Chondrocyte (in vitro differentiated cells): ENCODE measurements at regions not wholly inside any gene's neighbourhood (a gene's known extent, or its start where the extent isn't known, plus 50 kb on each side); places are given as distances from the start of the nearest gene placed in this dataset.

ENCODE experiments used
- DNase-seq: peaks from one replicate; pipeline ENCODE4 v3.0.0; 2021; ENCODE audit warnings: mixed read lengths, low spot score
- H3K27ac Mint-ChIP-seq: one replicate; pipeline ENCODE4 v1.8.0; 2021; ENCODE audit warnings: mild to moderate bottlenecking, moderate library complexity, mixed read lengths; ENCODE audit not compliant: unreplicated experiment
- H3K27me3 Mint-ChIP-seq: 2 replicates; pipeline ENCODE4 v1.8.0; 2021; ENCODE audit warnings: low read depth, mixed read lengths
- H3K36me3 Mint-ChIP-seq: 2 replicates; pipeline ENCODE4 v1.8.0; 2021; ENCODE audit warnings: low read depth, mixed read lengths
- H3K4me1 Mint-ChIP-seq: 2 replicates; pipeline ENCODE4 v1.8.0; 2021; ENCODE audit warnings: low read depth, mild to moderate bottlenecking, mixed read lengths
- H3K4me3 Mint-ChIP-seq: one replicate; pipeline ENCODE4 v1.8.0; 2021; ENCODE audit warnings: mild to moderate bottlenecking, moderate library complexity, mixed read lengths; ENCODE audit not compliant: unreplicated experiment
- H3K9me3 Mint-ChIP-seq: 2 replicates; pipeline ENCODE4 v1.8.0; 2021; ENCODE audit warnings: low read depth, mixed read lengths
- TF ChIP-seq, protein P1 (sequence below): fragments of 200-600 bp; sonication (generic); IDR thresholded peaks from 2 replicates; pipeline ENCODE4 v1.5.0; 2021; ENCODE audit warnings: antibody characterized with exemption, mild to moderate bottlenecking, moderate library complexity

DNA sequence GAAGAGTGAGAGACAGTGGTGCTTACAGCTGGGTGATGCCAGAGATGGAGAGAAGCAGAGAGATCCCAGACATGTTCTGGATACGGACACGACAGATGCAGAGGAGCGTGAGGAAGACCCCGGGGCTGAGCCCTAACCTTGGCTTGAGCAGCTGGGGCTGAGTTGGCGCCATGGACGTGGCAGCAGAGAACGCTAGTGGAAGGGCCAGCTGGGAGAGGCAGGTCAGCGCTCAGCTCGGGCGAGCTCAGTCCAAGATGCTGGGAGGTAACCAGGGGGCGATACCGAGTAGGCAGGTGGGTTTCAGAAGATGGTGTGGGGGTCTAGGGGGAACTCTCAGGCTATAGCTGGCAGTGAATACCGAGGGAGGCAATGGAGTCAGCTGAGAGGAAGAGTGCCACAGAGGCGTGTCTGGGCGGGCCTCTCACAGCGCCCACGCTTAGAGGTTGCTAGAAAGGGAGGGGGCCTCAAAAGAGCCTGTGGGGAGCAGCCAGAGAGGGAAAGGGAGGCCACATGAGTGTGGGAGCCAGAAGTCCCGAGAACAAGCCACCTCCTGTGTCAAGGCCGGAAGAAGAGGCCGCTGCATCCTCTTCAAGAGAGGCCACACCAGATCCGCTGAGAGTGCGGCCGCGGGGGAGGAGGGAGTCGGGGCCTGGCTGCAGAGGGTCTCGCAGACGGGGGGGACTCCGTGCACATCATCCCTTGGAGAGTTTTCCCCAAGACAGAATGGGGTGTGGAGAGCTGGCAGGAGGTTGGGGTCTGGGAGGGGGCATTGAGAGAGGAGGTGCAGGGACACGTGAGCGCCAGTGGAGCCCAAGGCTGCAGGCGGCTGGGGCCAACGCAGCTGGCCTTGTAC is 57.0 kb upstream of the DIO3 start:
- TF ChIP-seq, protein P1, sequence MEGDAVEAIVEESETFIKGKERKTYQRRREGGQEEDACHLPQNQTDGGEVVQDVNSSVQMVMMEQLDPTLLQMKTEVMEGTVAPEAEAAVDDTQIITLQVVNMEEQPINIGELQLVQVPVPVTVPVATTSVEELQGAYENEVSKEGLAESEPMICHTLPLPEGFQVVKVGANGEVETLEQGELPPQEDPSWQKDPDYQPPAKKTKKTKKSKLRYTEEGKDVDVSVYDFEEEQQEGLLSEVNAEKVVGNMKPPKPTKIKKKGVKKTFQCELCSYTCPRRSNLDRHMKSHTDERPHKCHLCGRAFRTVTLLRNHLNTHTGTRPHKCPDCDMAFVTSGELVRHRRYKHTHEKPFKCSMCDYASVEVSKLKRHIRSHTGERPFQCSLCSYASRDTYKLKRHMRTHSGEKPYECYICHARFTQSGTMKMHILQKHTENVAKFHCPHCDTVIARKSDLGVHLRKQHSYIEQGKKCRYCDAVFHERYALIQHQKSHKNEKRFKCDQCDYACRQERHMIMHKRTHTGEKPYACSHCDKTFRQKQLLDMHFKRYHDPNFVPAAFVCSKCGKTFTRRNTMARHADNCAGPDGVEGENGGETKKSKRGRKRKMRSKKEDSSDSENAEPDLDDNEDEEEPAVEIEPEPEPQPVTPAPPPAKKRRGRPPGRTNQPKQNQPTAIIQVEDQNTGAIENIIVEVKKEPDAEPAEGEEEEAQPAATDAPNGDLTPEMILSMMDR: no peak
- Mint-ChIP-seq H3K4me1 (no peaks in the 10 kb centered on the region), H3K36me3 (no peaks in the 10 kb centered on the region), H3K27me3 (peaks cover 35% of the 10 kb centered on the region), H3K9me3 (no peaks in the 10 kb centered on the region), H3K27ac (no peak overlapping the region), H3K4me3 (no peak overlapping the region)
- DNase-seq: peak; percentile 76

DNA sequence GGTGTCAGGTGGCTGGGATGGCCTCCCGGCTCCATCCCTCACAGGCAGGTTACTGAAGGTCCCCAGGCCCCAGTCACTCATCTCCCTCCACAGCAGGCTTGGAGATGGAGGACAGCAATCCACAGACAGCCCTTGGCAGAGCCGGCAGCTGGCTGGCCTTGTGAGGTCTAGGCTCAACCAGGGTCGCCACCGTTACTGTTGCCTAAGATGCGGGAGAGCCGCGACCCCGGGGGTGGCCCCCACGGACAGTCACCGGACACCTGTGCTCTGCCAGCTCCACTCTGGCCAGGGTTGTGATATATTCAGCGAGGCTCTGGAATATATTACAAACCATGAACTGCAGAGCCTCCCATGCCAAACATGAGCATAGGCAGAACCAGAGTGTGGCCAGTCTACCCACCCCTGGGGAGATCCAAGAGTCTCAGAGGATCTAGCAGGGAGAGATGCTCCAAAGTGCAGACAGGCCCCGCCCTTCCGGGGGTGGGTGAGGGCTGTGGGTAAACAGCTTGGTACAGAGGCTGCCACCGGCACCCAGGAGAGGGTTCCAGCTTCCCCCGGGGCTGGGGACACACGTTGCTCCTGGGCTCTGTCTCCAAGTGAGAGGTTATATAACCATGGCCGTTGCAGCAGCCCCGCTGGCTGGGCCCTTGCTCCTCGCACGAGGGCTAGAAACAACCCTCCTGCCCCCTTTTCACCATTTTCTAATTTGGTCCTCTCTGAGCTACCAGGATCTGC is 55.9 kb upstream of the DIO3 start:
- peak; percentile 81 for DNase-seq
- H3K27me3 Mint-ChIP-seq: peaks cover 35% of the 10 kb centered on the region
- H3K4me3 Mint-ChIP-seq: no peak overlapping the region
- TF ChIP-seq, protein P1: no peak
- no peaks in the 10 kb centered on the region for H3K4me1 Mint-ChIP-seq
- H3K27ac Mint-ChIP-seq: no peak overlapping the region
- no peaks in the 10 kb centered on the region for H3K36me3 Mint-ChIP-seq
- H3K9me3 Mint-ChIP-seq: no peaks in the 10 kb centered on the region

DNA sequence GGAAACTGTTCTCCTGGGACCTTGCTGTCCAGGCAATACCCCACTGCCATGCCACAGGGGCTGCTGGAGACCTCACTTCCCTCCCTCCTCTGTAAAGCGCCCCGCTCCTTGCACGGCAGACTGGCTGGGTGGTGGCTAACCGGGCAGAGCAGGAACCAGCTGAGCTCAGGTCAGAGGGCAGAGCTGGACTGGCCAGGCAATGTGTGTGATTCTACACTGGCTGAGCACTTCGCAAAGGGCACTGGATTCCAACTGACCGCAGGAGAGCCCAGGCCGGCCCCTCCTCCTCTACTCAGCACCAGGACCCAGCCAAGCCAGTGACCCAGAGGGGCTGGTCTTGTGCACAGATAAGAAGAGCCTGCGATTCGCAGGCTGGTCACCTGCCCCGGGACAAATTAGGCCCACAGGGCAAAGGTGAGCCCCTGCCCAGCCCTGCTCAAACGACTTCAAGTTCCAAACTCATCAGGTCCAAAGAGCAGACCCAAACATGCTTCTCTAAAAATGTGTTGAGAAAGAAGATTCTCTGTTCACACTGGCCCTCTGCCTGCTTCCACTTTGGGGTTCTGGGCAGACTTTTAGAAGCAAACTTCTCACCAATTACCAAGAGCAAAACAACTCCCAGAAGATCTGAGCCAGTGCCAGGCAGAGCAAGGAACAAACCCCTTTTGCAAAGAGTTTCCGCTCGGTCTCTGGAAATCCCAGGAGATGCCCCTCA is 54.9 kb upstream of the DIO3 start:
- DNase-seq: peak; percentile 64
- H3K4me1 Mint-ChIP-seq: no peaks in the 10 kb centered on the region
- H3K4me3 Mint-ChIP-seq: no peak overlapping the region
- H3K27ac Mint-ChIP-seq: no peak overlapping the region
- TF ChIP-seq, protein P1: no peak
- H3K27me3 Mint-ChIP-seq: peaks cover 25% of the 10 kb centered on the region
- H3K9me3 Mint-ChIP-seq: no peaks in the 10 kb centered on the region
- no peaks in the 10 kb centered on the region for H3K36me3 Mint-ChIP-seq

DNA sequence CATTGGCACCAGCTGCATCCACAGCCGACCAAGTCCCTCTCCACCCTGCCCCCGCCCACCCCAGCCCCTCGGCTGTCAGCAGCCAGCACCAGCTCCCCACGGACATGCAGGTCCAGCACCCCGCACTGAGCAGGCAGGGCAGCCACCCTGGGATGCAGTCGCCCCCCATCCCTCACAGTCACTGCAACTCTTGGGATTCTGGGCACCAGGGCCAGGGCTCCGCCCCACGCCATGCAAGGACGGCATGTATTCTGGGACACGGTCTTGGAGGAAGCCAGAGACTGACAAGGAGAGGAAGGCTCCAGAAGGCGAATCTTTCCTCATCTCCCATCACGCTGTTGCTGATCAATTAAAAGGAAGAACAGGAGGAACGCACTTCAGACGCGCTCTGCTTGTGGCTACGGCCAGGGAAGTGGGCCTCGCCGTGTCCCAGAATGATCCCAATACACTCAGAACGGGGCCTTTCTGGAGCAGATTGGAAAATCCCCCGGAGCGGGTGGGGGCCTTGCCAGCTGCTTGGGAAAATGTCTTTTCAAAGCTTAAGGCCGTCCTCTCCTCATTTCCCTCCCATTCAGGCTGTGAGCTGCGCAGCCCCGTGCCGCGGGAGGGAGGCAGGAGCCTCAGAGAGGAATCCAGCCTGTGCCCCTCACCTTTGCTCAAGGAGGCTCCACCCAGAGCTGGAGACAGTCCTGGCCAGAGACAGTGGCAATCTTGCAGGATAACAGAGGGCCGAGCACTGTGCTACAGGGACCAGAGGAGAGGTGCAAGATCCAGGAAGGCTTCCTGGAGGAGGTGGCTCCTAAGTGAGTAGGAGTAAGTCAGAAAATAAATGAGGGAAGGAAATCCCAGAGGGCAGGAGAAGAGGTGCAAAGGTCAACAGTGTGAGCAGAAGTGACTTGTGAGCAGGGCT is 54.1 kb upstream of the DIO3 start:
- no peak overlapping the region for H3K27ac Mint-ChIP-seq
- no peaks in the 10 kb centered on the region for H3K4me1 Mint-ChIP-seq
- peak; percentile 85 for DNase-seq
- H3K9me3 Mint-ChIP-seq: no peaks in the 10 kb centered on the region
- H3K4me3 Mint-ChIP-seq: no peak overlapping the region
- TF ChIP-seq, protein P1: no peak
- H3K27me3 Mint-ChIP-seq: peaks cover 19% of the 10 kb centered on the region
- no peaks in the 10 kb centered on the region for H3K36me3 Mint-ChIP-seq
